ENCODE measurements at regions not wholly inside any gene's neighbourhood (a gene's known extent, or its start where the extent isn't known, plus 50 kb on each side); places are given as distances from the start of the nearest gene placed in this dataset.
A peak's percentile ranks its signal among the peaks of the same experiment; 100 is the strongest.
"Not testable (repeated sequence)": the region's sequence is repeated elsewhere in the genome, so short reads cannot be mapped to it uniquely, and the experiment has no call there.

DNA sequence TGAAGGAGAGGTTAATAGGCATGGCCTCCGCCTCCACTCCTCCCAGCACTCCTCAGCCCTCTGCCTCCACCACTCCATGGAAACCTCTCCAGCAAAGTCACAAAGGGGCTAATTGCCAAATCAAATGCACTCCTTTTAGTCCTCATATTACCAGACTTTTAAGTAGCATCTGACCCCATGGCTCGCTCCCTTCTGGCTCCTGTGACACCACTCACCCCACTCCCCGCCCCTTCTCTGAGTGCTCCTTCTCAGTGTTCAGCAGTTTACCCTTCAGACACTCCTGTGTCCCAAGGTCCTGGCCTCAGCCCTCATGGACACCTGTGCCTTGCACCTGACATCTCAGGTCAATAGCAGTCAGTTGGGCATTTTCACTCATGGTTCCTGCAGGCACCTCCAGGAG lies 243.5 kb upstream of the CCL2 start:
- Mint-ChIP-seq H3K27ac (no peak overlapping the region), H3K36me3 (no peaks in the 10 kb centered on the region), H3K4me3 (no peak overlapping the region), H3K4me1 (no peaks in the 10 kb centered on the region), H3K9me3 (no peaks in the 10 kb centered on the region)
- ATAC-seq (no peak), DNase-seq (ENCODE audit: low spot score in 2 of 2) (no peak)

DNA sequence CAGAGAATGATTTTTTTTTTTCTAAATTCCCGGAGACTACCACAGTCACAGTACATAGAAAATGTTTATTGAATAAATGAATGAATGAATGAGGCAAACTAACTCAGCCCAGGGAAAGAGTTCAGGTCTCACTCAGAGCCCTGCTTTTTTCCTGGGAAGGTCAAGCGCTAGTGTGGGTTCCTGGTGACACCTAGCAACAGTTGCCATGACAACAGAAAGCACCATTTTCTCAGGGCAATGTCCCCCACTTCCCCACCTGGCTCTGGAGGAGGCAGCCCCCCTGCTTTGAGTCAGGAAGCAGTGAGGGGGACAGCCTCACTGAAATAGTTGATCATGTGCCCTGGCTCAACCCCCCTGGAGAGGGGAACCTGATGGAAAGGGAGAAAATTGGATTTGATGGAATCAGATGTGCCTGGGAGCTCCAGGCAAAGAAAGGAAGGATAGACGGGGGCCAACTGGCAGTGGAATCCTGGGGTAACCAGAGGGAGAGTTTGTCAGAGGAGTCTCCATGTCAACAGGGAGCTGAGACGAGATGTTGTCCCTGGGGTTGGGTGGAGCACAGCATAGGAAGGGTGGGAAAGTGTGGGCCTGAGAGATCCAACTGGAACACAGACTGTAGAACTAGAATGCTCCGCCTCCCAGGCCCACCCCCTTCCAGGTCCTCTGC lies 242.2 kb upstream of the CCL2 start:
- Mint-ChIP-seq H3K4me3 (no peak overlapping the region), H3K9me3 (no peaks in the 10 kb centered on the region), H3K36me3 (no peaks in the 10 kb centered on the region), H3K4me1 (no peaks in the 10 kb centered on the region), H3K27ac (no peak overlapping the region)
- no peak for ATAC-seq
- DNase-seq (ENCODE audit: low spot score in 2 of 2) = no peak

DNA sequence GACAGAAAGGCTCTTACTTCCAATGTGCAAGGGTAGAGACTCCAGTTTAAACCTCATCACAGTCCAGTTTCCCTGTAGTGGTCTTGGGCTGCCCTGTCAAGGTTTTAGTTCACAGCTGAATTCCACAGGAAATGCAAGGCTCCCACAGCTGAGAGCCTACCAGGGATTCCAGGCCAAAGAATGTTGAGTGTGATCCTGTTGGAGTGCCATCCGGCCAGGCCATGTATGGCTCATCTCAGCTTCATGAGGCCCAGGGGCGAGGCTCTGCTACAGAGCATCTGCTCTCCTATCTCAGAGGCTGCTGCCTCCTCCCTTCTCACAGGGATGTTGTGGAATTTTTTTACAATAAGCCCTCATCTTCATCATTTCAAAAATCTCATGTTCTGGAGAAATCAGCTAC lies 239.8 kb upstream of the CCL2 start:
- Mint-ChIP-seq H3K4me1 (no peaks in the 10 kb centered on the region), H3K36me3 (no peaks in the 10 kb centered on the region), H3K4me3 (no peak overlapping the region), H3K9me3 (no peaks in the 10 kb centered on the region), H3K27ac (no peak overlapping the region)
- no peak for ATAC-seq
- DNase-seq (ENCODE audit: low spot score in 2 of 2) = no peak

DNA sequence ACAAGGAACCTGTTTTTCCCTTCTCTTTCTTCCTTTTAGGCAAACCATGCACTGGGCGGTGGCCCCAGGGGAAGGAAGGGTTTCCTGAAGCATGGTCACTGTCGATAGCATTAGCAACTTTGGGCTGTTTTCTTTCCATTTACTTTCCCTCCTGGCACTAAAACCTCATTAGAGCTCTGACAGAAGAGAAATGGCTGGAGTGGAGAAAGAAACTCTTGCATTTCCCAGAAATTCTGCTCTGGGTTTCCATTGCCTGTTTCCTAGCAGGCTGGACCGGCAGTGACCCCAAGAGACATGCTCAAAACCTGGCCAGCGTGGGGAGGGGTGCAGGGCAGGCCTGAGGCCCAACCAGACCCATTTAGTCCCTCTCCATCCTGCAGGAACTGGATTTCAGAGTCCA lies 230.7 kb upstream of the CCL2 start:
- no peak for DNase-seq (ENCODE audit: low spot score in 2 of 2)
- ATAC-seq = no peak
- Mint-ChIP-seq H3K36me3 (no peaks in the 10 kb centered on the region), H3K27ac (no peak overlapping the region), H3K4me3 (no peak overlapping the region), H3K4me1 (no peaks in the 10 kb centered on the region), H3K9me3 (no peaks in the 10 kb centered on the region)

DNA sequence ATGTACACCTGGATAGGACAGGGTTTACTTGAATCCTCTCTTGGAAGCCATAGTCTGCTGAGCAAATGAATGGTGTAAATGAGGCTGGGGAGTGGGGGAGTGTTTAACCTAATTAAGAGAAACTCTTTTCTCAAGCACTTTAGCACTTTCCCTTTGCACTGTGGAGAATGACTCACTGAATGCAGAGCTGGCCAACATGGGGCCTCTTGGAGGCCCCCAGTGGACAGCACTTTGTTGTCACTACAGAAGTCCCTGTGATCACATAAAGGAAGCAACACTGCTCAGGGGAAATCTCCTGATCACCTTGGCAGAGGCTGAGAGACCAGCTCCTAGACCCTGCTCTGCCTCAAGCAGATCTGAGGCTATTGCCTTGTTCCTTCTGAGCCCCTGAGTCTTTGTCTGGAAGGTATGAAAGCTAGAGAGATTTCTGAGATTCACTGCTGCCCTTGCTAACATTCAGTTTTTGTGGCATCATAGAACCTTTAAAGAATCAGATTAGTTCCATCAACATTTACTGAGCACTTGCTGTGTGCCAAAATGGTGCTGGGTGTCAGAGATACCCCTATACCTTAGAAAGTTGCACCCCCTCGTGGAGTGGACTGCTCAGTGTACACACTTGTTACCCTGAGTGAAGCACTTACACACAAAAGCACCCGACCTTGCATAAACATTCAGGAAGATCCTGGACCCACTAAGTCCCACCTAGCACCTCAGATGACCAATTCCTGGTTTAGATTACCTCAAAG lies 230.1 kb upstream of the CCL2 start:
- Mint-ChIP-seq H3K4me3 (no peak overlapping the region), H3K36me3 (no peaks in the 10 kb centered on the region), H3K27ac (no peak overlapping the region), H3K9me3 (no peaks in the 10 kb centered on the region), H3K4me1 (no peaks in the 10 kb centered on the region)
- ATAC-seq = peak; percentile 24
- DNase-seq (ENCODE audit: low spot score in 2 of 2) = no peak

DNA sequence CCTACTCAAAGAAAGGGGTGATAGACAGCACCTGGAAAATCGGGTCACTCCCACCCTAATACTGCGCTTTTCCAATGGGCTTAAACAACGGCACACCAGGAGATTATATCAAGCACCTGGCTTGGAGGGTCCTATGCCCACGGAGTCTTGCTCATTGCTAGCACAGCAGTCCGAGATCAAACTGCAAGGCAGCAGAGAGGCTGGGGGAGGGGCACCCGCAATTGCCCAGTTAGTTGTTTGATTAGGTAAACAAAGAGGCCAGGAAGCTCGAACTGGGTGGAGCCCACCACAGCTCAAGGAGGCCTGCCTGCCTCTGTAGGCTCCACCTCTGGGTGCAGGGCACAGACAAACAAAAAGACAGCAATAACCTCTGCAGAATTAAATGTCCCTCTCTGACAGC lies 224.5 kb upstream of the CCL2 start:
- DNase-seq (ENCODE audit: low spot score in 2 of 2); H3K4me3 Mint-ChIP-seq; H3K9me3 Mint-ChIP-seq; ATAC-seq; H3K4me1 Mint-ChIP-seq; H3K36me3 Mint-ChIP-seq; H3K27ac Mint-ChIP-seq: not testable (repeated sequence)

DNA sequence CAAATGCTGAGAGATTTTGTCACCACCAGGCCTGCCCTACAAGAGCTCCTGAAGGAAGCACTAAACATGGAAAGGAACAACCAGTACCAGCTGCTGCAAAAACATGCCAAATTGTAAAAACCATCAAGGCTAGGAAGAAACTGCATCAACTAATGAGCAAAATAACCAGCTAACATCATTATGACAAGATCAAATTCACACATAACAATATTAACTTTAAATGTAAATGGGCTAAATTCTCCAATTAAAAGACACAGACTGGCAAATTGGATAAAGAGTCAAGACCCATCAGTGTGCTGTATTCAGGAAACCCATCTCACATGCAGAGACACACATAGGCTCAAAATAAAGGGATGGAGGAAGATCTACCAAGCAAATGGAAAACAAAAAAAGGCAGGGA lies 222.8 kb upstream of the CCL2 start:
- not testable (repeated sequence) for H3K27ac Mint-ChIP-seq; DNase-seq (ENCODE audit: low spot score in 2 of 2); H3K9me3 Mint-ChIP-seq; H3K4me1 Mint-ChIP-seq; ATAC-seq; H3K36me3 Mint-ChIP-seq; H3K4me3 Mint-ChIP-seq

DNA sequence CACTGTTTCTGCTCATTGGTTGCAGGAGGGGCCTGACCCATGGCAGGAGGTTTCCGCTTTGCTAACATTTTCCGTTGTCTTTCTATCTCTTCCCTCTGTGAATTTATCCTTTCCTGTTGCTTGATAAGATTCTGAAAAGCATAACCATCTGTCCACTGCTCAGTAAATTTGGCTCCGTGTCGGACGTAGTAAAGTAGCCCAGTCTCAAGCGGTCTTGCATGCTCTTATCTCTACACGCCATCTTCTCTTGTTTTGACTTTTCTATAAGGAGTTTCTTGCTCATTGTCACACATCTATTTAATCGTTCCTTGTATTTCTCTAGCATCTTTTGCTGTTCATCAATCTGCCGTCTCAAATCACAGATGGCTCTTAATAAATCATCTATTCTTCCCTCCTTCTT lies 216.3 kb upstream of the CCL2 start:
- not testable (repeated sequence) for H3K27ac Mint-ChIP-seq, H3K9me3 Mint-ChIP-seq

DNA sequence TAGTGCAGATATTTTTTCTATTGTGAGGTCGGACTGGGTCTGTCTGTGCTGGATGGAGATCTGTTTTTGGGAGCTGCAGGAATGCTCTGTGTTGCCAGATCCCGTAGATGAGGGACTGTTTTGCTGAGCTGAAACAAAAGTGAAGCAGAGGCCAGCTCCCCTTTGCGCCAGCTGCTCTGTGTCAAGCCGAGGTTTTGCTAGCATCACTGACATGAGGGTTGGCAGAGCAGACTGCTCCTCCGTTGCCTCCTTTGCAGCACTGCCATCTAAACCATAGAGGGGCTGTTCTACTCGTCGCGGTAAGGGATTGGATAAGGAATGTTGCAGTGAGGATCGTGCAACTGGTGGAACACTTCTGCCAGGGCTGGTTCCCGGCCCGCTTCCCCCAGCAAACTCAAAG lies 215.9 kb upstream of the CCL2 start:
- H3K9me3 Mint-ChIP-seq; ATAC-seq; H3K4me1 Mint-ChIP-seq; H3K27ac Mint-ChIP-seq; H3K36me3 Mint-ChIP-seq; H3K4me3 Mint-ChIP-seq; DNase-seq (ENCODE audit: low spot score in 2 of 2): not testable (repeated sequence)

More for the DNA sequence above, 216.3 kb upstream of the CCL2 start:
- not testable (repeated sequence) for H3K36me3 Mint-ChIP-seq; ATAC-seq; H3K4me3 Mint-ChIP-seq; DNase-seq (ENCODE audit: low spot score in 2 of 2); H3K4me1 Mint-ChIP-seq

DNA sequence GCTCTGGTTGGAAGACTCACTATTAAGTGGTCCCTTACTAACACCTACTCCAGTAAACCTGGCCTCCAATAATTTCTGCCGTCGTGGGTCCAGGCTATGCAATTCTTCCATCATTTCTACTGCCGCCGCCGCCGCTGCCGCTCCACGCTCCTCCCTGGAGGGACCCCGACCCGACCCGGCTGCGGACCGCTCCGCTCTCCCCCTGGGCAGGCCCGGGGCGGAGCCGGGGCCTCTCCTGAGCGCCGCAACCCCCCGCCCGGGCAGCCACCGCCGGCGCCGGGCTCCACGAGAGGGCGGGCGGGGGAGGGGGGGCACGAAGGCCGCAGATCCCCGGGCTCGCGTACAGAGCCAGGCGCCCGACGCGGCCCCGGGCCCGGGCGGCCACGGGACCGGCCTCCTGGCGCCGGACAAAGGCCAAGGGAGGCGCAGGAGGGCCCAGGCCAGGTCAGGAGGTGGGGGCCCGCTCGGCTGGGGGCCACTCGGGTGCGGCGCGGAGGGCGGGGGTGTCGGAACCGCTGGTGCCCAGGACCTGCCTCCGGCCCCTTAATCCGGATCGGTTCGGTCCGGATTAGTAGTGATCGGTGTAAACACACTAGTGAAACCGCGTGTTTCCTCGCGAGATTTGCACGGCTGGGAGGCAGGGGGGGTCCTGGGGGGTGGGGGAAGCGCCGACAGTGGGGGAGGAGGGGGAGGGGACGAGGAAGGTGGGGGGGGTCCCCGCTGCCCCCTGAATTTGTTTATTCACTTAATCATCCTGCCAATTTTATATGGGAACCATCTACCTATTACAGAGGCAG lies 215.1 kb upstream of the CCL2 start:
- not testable (repeated sequence) for H3K36me3 Mint-ChIP-seq; DNase-seq (ENCODE audit: low spot score in 2 of 2); H3K27ac Mint-ChIP-seq; H3K4me1 Mint-ChIP-seq; H3K9me3 Mint-ChIP-seq; H3K4me3 Mint-ChIP-seq
- peak; percentile 84 for ATAC-seq

DNA sequence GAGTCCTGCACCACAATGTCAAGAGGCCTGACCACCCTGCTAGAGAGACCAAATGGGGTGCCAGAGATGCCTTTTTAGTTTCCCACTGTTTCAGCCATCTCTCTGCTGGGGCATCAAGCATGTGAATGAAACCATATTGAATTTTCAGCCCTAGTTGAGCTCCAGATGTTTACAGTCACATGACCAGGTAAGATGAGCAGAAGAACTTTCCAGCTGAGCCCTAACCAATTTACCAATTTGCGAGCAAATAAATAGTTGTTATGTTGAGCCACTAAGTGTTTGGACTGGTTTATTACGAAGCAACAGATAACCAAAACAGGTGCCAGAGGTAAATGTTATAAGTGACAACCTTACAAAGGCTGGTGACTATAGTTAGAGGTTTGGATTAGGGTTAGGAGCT lies 209.1 kb upstream of the CCL2 start:
- H3K9me3 Mint-ChIP-seq = no peaks in the 10 kb centered on the region
- H3K36me3 Mint-ChIP-seq = no peaks in the 10 kb centered on the region
- DNase-seq (ENCODE audit: low spot score in 2 of 2) (no peak), ATAC-seq (no peak)
- no peak overlapping the region for H3K4me3 Mint-ChIP-seq
- no peaks in the 10 kb centered on the region for H3K4me1 Mint-ChIP-seq
- H3K27ac Mint-ChIP-seq = no peak overlapping the region

DNA sequence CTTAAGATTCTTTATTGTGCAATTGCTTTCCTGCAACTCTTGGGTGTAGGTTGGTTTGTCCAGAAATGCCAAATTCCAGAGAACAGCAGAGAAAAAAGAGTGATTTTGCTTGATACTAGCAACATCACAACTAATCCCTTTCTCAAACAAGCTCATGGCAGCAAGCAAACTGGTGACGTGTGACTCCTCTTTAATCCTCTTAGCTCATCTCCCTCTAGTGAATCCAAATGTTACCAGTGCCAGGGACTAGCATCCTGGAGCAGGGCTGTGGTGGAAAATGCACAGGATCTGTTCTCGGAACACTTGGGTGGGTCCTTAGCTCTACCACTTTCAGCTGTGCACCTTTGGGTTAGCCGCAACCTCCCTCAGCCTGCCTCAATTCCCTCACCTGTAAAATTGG lies 204.0 kb upstream of the CCL2 start:
- ATAC-seq (no peak), DNase-seq (ENCODE audit: low spot score in 2 of 2) (no peak)
- peaks cover 2% of the 10 kb centered on the region for H3K9me3 Mint-ChIP-seq
- H3K36me3 Mint-ChIP-seq = no peaks in the 10 kb centered on the region
- H3K27ac Mint-ChIP-seq = no peak overlapping the region
- H3K4me3 Mint-ChIP-seq = no peak overlapping the region
- H3K4me1 Mint-ChIP-seq = no peaks in the 10 kb centered on the region

DNA sequence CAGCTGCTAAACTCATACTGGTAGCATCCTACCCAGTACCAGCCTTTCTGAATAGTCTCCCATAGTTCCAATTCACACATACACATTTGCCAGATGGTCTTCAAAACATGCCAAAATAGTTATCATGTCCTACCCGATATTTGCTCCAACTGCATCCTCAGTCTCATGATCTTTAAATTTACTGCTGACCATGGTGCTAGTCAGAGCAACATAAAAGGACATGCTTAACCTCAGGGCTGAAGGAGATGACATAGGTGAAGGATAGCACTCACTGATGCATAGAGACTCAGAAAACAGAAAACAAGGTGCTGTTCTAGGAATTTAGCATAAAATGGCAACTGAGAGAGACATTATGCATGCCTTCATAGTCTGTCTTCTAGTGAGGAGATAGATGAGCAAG lies 200.6 kb upstream of the CCL2 start:
- Mint-ChIP-seq H3K27ac (no peak overlapping the region), H3K4me1 (no peaks in the 10 kb centered on the region), H3K36me3 (no peaks in the 10 kb centered on the region), H3K9me3 (peaks cover 2% of the 10 kb centered on the region), H3K4me3 (no peak overlapping the region)
- DNase-seq (ENCODE audit: low spot score in 2 of 2) = no peak
- no peak for ATAC-seq

DNA sequence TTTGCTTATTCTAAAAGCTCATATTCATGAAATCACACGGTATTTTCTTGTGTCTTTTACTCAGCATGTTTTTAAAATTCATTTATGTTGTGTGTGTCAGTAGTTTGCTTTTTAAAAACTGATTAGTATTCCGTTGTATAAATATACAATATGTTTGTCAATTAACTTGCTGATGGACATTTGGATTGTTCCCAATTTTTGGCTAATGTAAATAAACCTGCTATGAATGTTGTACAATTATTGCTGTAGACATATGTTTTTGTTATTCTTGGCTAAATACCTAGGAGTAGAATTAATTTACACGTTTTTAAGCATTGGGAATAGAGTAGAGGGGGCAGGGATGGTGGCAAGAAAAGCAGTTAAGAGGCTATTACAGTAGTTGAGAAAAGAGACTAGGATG lies 199.5 kb upstream of the CCL2 start:
- ATAC-seq (no peak), DNase-seq (ENCODE audit: low spot score in 2 of 2) (no peak)
- H3K4me3 Mint-ChIP-seq = no peak overlapping the region
- no peak overlapping the region for H3K27ac Mint-ChIP-seq
- H3K36me3 Mint-ChIP-seq = no peaks in the 10 kb centered on the region
- H3K9me3 Mint-ChIP-seq = peaks cover 2% of the 10 kb centered on the region
- H3K4me1 Mint-ChIP-seq = no peaks in the 10 kb centered on the region

DNA sequence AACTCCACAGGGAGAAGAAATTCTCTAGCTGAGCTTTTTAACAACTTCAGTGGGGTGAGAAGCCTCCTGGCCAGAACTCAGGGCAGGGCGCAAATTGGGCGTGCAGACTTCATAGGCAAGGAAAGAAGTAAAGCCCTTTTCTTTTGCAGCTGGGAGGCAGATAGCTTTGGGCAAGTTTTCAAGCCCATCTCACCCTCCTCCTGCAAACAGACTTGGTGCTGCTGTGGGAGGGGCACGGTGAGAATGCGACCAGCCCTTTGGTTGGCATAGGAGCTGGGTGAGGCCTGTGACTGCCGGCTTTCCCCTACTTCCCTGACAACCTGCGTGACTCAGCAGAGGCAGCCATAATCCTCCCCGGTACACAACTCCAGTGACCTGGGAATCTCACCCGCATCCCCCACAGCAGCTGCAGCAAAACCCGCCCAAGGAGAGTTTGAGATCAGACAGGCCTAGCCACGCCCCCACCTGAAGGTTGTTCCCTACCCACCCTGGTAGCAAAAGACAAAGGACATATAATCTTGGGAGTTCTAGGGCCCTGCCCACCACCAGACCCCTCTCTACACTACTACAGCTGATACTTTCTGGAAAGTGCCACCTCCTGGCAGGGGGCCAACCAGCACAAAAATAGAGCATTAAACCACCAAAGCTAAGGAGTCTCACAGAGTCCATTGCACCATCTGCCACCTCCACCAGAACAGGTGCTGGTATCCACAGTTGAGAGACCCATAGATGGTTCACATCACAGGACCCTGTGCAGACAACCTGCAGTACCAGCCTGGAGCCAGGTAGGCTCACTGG lies 195.5 kb upstream of the CCL2 start:
- Mint-ChIP-seq H3K36me3 (no peaks in the 10 kb centered on the region), H3K27ac (no peak overlapping the region), H3K4me3 (no peak overlapping the region), H3K4me1 (no peaks in the 10 kb centered on the region), H3K9me3 (peaks cover 2% of the 10 kb centered on the region)
- no peak for DNase-seq (ENCODE audit: low spot score in 2 of 2)
- ATAC-seq = no peak
